BLaER1 (cell line): ENCODE measurements at regions not wholly inside any gene's neighbourhood (a gene's known extent, or its start where the extent isn't known, plus 50 kb on each side); places are given as distances from the start of the nearest gene placed in this dataset.

ENCODE experiments used
- H3K27ac ChIP-seq: shearing (Covaris generic); formaldehyde crosslinking; 2 replicates; pipeline ENCODE4 v1.8.1; 2022
- H3K27me3 ChIP-seq: shearing (Covaris generic); formaldehyde crosslinking; 2 replicates; pipeline ENCODE4 v1.8.1; 2022
- H3K36me3 ChIP-seq: shearing (Covaris generic); formaldehyde crosslinking; 2 replicates; pipeline ENCODE4 v1.8.1; 2022
- H3K4me1 ChIP-seq: shearing (Covaris generic); formaldehyde crosslinking; 2 replicates; pipeline ENCODE4 v1.8.1; 2022
- H3K4me2 ChIP-seq: shearing (Covaris generic); formaldehyde crosslinking; 2 replicates; pipeline ENCODE4 v1.8.1; 2022
- H3K4me3 ChIP-seq: shearing (Covaris generic); formaldehyde crosslinking; 2 replicates; pipeline ENCODE4 v1.8.1; 2022
- H3K9ac ChIP-seq: shearing (Covaris generic); formaldehyde crosslinking; 2 replicates; pipeline ENCODE4 v1.8.1; 2022
- H3K9me3 ChIP-seq: shearing (Covaris generic); formaldehyde crosslinking; 2 replicates; pipeline ENCODE4 v1.8.1; 2022
- H4K20me1 ChIP-seq: shearing (Covaris generic); formaldehyde crosslinking; 2 replicates; pipeline ENCODE4 v1.8.1; 2022
- Cebpa-rat ChIP-seq: shearing (Covaris generic); IDR thresholded peaks from 2 replicates; pipeline ENCODE4 v1.8.1; 2022

GRCh38 chr4:71147261-71147660 lies 153.8 kb downstream of the DCK start:
- H4K20me1 ChIP-seq: no peaks in the 10 kb centered on the region
- H3K36me3 ChIP-seq: no peaks in the 10 kb centered on the region

GRCh38 chr4:71148545-71148944 lies 155.1 kb downstream of the DCK start:
- Histone ChIP-seq H3K36me3 (no peaks in the 10 kb centered on the region), H3K9ac (no peak overlapping the region), H3K9me3 (no peaks in the 10 kb centered on the region), H3K4me2 (no peak overlapping the region), H3K4me3 (no peak overlapping the region), H4K20me1 (no peaks in the 10 kb centered on the region), H3K27me3 (no peaks in the 10 kb centered on the region), H3K27ac (no peak overlapping the region), H3K4me1 (no peaks in the 10 kb centered on the region)
- TF ChIP-seq Cebpa-rat: no peak

More at GRCh38 chr4:71147261-71147660, 153.8 kb downstream of the DCK start:
- TF ChIP-seq Cebpa-rat: no peak
- Histone ChIP-seq H3K27ac (no peak overlapping the region), H3K4me2 (no peak overlapping the region), H3K4me3 (no peak overlapping the region), H3K27me3 (no peaks in the 10 kb centered on the region), H3K9ac (no peak overlapping the region), H3K4me1 (no peaks in the 10 kb centered on the region), H3K9me3 (no peaks in the 10 kb centered on the region)

GRCh38 chr4:71151054-71151453 lies 157.6 kb downstream of the DCK start:
- no peaks in the 10 kb centered on the region for H3K27me3 ChIP-seq
- no peak overlapping the region for H3K4me2 ChIP-seq
- no peak for TF ChIP-seq Cebpa-rat
- H3K4me3 ChIP-seq: no peak overlapping the region
- no peaks in the 10 kb centered on the region for H3K4me1 ChIP-seq
- no peaks in the 10 kb centered on the region for H3K9me3 ChIP-seq
- no peaks in the 10 kb centered on the region for H4K20me1 ChIP-seq
- no peak overlapping the region for H3K9ac ChIP-seq
- H3K36me3 ChIP-seq: no peaks in the 10 kb centered on the region
- H3K27ac ChIP-seq: no peak overlapping the region

- no peak for TF ChIP-seq Cebpa-rat
These were observed 163.2 kb downstream of the DCK start for GRCh38 chr4:71156616-71157015.

GRCh38 chr4:71162386-71162785 lies 168.9 kb downstream of the DCK start:
- H3K9ac ChIP-seq: no peak overlapping the region
- no peak for TF ChIP-seq Cebpa-rat

More at GRCh38 chr4:71156616-71157015, 163.2 kb downstream of the DCK start:
- Histone ChIP-seq H3K4me2 (no peak overlapping the region), H3K4me1 (no peaks in the 10 kb centered on the region), H3K27me3 (no peaks in the 10 kb centered on the region), H3K9me3 (no peaks in the 10 kb centered on the region), H3K27ac (no peak overlapping the region), H4K20me1 (no peaks in the 10 kb centered on the region), H3K36me3 (no peaks in the 10 kb centered on the region), H3K9ac (no peak overlapping the region), H3K4me3 (no peak overlapping the region)

GRCh38 chr4:71163317-71163716 lies 169.9 kb downstream of the DCK start:
- Histone ChIP-seq H3K4me2 (no peak overlapping the region), H3K9me3 (no peaks in the 10 kb centered on the region), H3K27me3 (no peaks in the 10 kb centered on the region), H3K4me3 (no peak overlapping the region), H3K4me1 (no peaks in the 10 kb centered on the region), H3K36me3 (no peaks in the 10 kb centered on the region), H3K27ac (no peak overlapping the region), H3K9ac (no peak overlapping the region), H4K20me1 (no peaks in the 10 kb centered on the region)
- TF ChIP-seq Cebpa-rat: no peak

More at GRCh38 chr4:71162386-71162785, 168.9 kb downstream of the DCK start:
- Histone ChIP-seq H3K9me3 (no peaks in the 10 kb centered on the region), H3K4me3 (no peak overlapping the region), H3K27ac (no peak overlapping the region), H3K4me2 (no peak overlapping the region), H4K20me1 (no peaks in the 10 kb centered on the region), H3K27me3 (no peaks in the 10 kb centered on the region), H3K4me1 (no peaks in the 10 kb centered on the region), H3K36me3 (no peaks in the 10 kb centered on the region)

GRCh38 chr4:71167083-71167482 lies 171.7 kb upstream of the SLC4A4 start:
- TF ChIP-seq Cebpa-rat: no peak
- H3K27me3 ChIP-seq: no peaks in the 10 kb centered on the region
- no peak overlapping the region for H3K27ac ChIP-seq
- no peak overlapping the region for H3K9ac ChIP-seq
- H3K4me1 ChIP-seq: no peaks in the 10 kb centered on the region
- no peaks in the 10 kb centered on the region for H3K9me3 ChIP-seq
- no peak overlapping the region for H3K4me3 ChIP-seq
- H3K4me2 ChIP-seq: no peak overlapping the region
- H4K20me1 ChIP-seq: no peaks in the 10 kb centered on the region
- no peaks in the 10 kb centered on the region for H3K36me3 ChIP-seq

GRCh38 chr4:71171592-71171991 lies 167.2 kb upstream of the SLC4A4 start:
- Histone ChIP-seq H4K20me1 (no peaks in the 10 kb centered on the region), H3K27me3 (no peaks in the 10 kb centered on the region), H3K4me2 (no peak overlapping the region), H3K9ac (no peak overlapping the region), H3K4me3 (no peak overlapping the region), H3K4me1 (no peaks in the 10 kb centered on the region), H3K9me3 (0 out of 2 replicates have a peak, but pooled peaks cover 7% of the 10 kb centered on the region), H3K36me3 (no peaks in the 10 kb centered on the region), H3K27ac (no peak overlapping the region)
- TF ChIP-seq Cebpa-rat: no peak

- H3K4me1 ChIP-seq: no peaks in the 10 kb centered on the region
- no peak for TF ChIP-seq Cebpa-rat
These were observed 157.5 kb upstream of the SLC4A4 start for GRCh38 chr4:71181332-71181731.

GRCh38 chr4:71184195-71184781 lies 154.5 kb upstream of the SLC4A4 start:
- Histone ChIP-seq H3K4me3 (no peak overlapping the region), H3K36me3 (no peaks in the 10 kb centered on the region), H3K27ac (no peak overlapping the region), H3K9ac (no peak overlapping the region), H3K9me3 (peaks cover 8% of the 10 kb centered on the region; the same call in 1 of the 2 replicates), H3K4me1 (peaks cover 9% of the 10 kb centered on the region; the same call in 1 of the 2 replicates), H3K27me3 (peaks cover 48% of the 10 kb centered on the region), H4K20me1 (0 out of 2 replicates have a peak, but pooled peaks cover 6% of the 10 kb centered on the region), H3K4me2 (no peak overlapping the region)
- TF ChIP-seq Cebpa-rat: no peak

More at GRCh38 chr4:71181332-71181731, 157.5 kb upstream of the SLC4A4 start:
- Histone ChIP-seq H3K4me2 (no peak overlapping the region), H3K9ac (no peak overlapping the region), H3K27me3 (peaks cover 18% of the 10 kb centered on the region), H3K27ac (no peak overlapping the region), H3K36me3 (no peaks in the 10 kb centered on the region), H4K20me1 (no peaks in the 10 kb centered on the region), H3K9me3 (peaks cover 1% of the 10 kb centered on the region; the same call in 1 of the 2 replicates), H3K4me3 (no peak overlapping the region)

GRCh38 chr4:71185037-71185436 lies 153.8 kb upstream of the SLC4A4 start:
- Histone ChIP-seq H3K27me3 (peaks cover 54% of the 10 kb centered on the region), H3K36me3 (no peaks in the 10 kb centered on the region), H3K27ac (no peak overlapping the region), H3K4me2 (no peak overlapping the region), H3K9ac (no peak overlapping the region), H4K20me1 (0 out of 2 replicates have a peak, but pooled peaks cover 6% of the 10 kb centered on the region), H3K9me3 (peaks cover 8% of the 10 kb centered on the region; the same call in 1 of the 2 replicates), H3K4me3 (no peak overlapping the region), H3K4me1 (peaks cover 9% of the 10 kb centered on the region; the same call in 1 of the 2 replicates)
- TF ChIP-seq Cebpa-rat: no peak
